Ammon's horn (tissue), 1 donor: ENCODE measurements at regions not wholly inside any gene's neighbourhood (a gene's known extent, or its start where the extent isn't known, plus 50 kb on each side); places are given as distances from the start of the nearest gene placed in this dataset.
"Not testable (repeated sequence)": the region's sequence is repeated elsewhere in the genome, so short reads cannot be mapped to it uniquely, and the experiment has no call there.

Source experiments
- DNase-seq: peaks from one replicate; pipeline ENCODE4 v3.0.0-alpha.2; 2016; ENCODE audit warnings: low spot score

DNA sequence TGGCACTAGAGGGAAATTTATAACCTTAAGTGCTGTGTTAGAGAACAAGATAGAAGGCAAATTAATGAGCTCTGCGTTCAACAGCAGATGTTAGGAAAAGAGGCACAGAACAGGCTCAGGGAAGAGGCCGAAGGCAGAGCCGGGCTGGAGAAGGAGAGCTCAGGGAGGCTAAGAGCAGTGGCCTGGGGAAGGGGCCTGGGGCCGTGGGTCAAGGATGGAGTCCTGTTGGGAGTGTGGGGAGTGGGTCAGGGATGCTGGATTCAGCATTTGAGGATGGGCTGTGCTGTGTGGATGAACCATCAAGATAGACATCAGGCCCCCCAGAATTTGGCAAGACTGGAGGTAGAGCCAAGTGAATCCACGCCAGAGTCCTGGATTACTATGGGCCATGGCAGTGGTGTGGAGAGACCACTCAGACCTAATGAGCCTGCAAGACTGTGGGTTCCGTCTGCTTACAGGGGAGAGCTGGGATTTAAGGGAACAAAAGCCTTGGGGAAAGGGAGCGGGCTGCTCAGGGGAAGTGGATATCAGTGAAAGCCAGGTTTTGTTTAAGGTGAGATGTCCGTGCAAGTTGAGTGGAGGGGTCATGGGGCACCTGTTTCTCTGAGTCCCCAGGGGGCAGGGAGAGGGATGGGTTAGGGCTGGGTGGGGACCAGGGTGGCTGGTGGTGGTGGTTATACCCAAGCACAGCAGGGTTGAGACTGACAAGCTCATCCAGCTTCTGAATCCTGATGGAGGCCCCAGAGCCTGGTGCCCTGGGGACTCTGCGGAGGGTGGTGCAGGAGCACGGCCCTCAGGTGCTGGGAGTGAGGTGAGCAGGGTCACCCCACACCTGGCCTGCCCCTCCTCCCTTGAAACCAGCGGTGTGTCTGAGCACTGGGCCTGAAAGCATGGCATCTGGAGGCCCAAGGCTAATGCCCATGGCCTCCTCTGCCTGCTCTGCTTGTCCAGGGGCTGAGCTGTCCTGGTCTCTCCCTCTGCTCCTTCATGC is 101.7 kb downstream of the BMS1 start:
- DNase-seq: no peak

GRCh38 chr10:42885491-42886270 is 103.1 kb downstream of the BMS1 start:
- no peak for DNase-seq

- no peak for DNase-seq
Observed at GRCh38 chr10:42887734-42888503, 105.3 kb downstream of the BMS1 start.

DNA sequence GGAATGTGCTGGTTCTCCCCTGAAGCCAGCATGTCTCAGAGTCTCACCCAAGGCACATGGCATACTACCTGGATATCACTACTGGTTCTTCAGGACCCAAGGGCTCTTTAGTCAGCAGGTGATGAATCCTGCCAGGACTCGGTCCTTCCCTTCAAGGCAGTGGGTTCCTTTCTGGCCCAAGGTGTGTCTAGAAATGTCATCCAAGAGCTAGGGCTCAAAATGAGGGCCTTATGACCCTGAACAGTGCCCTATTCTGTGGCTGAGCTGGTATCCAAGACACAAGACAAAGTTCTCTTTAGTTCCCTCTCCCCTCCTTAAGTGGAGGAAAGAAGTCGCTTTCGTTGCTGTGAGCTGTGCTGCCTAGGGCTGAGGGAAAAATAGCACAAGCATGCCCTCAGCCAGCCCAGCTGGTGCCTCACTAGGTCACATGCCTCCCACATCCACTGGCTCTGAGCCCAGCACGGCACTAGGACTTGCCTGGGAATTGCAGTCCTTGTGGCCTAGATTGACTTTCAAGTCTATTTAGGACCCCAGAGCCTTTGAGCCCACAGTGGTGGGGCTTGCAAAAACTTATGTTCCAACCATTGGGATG is 106.0 kb downstream of the BMS1 start:
- no peak for DNase-seq

DNA sequence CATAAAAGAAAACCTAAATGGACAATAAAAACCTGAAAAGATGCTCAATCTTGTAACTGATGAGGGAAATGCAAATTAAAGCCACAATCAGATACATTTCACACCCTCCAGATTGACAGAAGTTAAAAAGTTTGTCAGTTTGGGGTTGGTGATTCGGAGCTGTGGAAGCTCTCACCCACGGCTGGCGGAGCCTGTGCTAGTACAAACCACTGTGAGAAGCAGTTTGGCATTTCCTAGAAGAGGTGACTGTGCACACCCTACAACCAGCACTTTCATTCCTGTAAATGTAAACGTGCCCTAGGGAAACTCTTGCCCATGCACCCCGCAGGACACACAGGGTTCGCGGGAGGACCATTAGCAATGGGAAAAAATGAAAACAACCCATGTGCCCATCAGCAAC is 114.1 kb downstream of the BMS1 start:
- DNase-seq: no peak

GRCh38 chr10:42898037-42898960 is 115.7 kb downstream of the BMS1 start:
- no peak for DNase-seq

- no peak for DNase-seq
Observed at GRCh38 chr10:42899036-42899435, 116.4 kb downstream of the BMS1 start.

DNA sequence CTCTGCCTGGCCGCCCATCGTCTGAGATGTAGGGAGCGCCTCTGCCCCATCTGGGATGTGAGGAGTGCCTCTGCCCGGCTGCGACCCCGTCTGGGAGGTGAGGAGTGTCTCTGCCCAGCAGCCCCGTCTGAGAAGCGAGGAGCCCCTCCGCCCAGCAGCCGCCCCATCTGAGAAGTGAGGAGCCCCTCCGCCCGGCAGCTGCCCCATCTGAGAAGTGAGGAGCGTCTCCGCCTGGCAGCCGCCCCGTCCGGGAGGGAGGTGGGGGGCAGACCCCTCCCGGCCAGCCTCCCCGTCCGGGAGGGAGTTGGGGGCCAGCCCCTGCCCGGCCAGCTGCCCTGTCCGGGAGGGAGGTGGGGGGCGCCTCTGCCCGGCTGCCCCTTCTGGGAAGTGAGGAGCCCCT is 117.8 kb downstream of the BMS1 start:
- not testable (repeated sequence) for DNase-seq

- DNase-seq: no peak
Observed at GRCh38 chr10:42911359-42911758, 128.8 kb downstream of the BMS1 start.

GRCh38 chr10:42916974-42917373 is 134.4 kb downstream of the BMS1 start:
- no peak for DNase-seq

GRCh38 chr10:42917821-42918220 is 135.2 kb downstream of the BMS1 start:
- no peak for DNase-seq

DNA sequence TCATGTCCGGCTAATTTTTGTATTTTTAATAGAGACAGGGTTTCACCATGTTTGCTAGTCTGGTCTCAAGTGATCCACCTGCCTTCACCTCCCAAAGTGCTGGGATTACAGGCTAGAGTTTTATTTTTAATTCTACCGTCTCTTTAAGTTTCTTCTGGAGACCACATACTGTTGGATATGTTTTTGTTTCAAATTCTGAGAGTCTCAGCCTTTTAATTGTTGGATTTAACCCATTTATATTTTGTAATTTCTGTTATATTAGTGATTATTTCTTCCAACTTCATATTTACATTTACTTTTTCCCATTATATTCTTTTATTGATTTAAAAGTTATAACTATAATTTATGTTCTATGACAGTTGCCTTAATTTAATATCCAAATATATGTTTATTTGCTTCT is 139.4 kb downstream of the BMS1 start:
- no peak for DNase-seq

DNA sequence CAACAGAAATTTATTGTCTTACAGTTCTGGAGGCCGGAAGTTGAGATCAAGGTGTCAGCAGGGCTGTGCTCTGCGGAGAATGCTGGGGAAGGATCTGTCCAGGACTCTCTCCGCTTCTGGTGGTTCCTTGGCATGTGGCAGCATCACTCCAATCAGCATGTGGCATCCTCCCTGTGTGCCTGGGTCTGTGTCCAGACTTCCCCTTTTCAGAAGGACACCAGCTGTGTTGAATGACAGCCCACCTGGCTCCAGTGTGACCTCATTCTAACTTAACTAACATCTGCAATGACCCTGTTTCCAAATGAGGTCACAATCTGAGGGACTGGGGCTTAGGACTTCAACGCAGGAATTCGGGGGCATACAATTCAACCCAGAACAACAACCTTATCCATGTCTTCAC is 141.9 kb downstream of the BMS1 start:
- no peak for DNase-seq

DNA sequence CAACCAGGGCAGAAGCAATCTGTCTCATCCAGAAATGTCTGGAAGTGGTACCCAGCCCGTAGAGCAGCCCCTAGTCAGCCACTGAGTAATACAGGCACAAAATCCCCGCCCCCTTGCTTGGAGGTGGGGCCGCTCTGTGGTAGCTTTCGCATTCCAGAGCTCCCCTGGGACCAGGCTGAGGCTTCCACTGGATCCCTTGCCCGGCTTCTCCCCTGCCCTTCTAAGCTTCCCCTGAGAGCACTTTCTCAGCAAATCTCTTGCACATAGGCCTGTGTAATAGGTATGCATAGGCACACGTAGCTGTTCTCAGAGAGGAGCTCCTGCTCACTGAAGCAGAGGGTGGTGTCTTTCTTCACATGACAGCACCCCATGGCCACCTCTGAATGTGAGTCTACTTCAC is 144.2 kb downstream of the BMS1 start:
- DNase-seq: no peak

DNA sequence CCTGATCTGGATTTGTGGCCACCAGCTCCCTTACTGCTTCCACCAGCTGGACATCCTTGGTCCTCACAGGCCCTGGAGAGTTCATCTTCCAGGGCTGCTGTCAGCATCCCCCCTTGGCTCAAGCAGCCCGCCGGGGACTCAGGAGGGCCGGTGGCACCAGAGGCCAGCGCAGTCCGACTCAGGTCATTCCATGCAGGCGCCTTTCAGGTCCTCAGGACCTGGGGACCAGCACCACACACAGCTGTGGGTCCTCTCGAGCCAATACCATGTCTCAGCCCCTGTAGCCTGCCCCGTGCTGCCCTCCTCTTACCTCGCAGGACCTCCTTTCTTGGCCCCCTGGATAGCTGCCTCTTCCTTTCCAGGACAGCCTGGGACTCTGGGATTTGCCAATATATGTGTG is 145.5 kb downstream of the BMS1 start:
- no peak for DNase-seq

GRCh38 chr10:42929236-42929635 is 146.6 kb downstream of the BMS1 start:
- no peak for DNase-seq

GRCh38 chr10:42929993-42930392 is 146.9 kb upstream of the RET start:
- no peak for DNase-seq

DNA sequence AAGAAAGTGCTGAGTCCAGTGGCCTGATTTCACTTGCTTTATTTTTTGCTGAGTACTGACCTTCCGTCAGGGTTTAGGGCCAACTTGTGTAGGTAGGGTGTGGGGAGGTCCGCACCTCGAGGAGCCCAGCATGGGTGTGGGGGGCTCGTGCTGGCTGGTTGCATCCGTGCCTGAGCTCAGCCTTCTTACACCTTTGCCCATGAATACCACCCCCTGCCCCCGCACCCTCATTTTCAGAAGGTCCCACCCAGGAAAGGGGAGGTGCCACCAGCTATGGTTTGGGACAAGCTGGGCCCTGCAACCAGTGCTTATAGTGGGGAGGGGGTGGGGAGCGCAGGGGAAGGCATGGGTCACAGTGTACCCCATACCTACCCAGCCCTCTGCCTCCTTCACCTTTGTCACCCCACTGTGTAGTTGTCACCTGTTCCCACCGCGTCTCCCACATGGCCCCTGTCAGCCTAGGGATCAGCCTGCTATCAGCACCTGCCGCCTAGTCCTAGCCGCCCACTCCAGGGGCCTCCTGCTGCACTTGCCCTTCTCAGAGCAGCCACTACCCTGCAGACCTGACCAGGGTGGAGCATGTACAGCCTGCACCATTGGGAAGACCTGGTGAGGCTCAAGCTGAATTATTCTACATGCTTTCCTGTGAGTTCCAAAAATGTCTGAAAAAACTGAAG is 146.2 kb upstream of the RET start:
- no peak for DNase-seq

DNA sequence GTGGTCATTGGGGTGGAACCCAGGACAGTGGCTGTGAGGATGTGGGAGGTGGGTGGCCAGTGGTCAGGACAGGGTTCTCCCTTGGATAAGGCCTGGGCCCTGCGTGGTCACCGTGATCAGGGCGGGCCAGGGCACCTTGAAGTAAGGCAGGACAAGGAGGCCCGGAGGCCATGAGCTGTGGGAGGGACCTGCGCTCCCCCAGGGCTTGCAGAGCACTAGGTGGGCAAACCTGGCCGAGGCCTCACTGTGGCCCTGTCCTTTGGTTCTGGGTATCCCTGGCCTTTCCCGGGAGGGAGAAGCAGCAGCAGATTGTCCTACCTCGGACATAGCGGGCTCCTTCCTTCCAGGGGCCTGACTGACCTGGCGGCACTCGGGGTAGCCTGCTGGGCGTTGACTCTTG is 144.8 kb upstream of the RET start:
- DNase-seq: no peak

DNA sequence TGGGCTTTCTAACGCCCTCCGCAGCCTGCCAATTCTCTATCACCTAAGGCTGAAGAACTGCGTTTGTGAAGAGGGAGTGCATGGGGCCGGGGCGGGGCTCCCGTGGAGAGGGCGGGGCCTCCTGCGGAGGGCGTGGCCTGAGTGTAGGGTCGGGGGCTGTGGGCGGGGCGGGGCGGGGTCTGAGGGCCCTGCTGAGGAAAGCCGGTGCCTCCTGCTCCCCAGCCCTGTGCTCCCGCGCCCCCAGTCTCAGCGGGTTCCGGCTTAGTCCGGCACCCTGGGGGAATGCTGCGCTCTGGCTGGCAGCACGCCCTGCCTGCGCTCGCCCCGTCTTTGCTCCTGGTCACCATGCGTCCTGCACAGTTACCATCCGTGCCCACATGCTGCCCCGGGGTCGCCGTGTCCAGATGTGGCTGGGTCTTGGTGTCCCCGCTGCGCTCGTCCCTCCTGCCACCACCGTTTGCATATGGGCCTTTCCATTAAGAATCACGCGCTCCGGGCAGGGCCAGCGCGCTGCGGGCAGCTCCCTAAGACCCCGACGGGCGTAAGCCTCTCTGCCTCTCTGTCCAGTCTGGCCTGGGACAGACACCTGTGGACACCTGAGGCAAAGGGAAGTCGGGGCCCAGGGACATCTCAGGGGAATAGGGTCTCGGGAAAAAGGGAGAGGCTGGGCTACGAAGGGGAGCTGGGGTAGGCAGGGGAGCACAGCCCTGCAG is 144.0 kb upstream of the RET start:
- DNase-seq: no peak
